HG02678 (cell line): ENCODE measurements at regions not wholly inside any gene's neighbourhood (a gene's known extent, or its start where the extent isn't known, plus 50 kb on each side); places are given as distances from the start of the nearest gene placed in this dataset.

Source experiments
- ATAC-seq: cut with Tn5 transposase; IDR thresholded peaks from one replicate; pipeline ENCODE4 v1.9.1; 2021; ENCODE audit warnings: mild to moderate bottlenecking, moderate library complexity; ENCODE audit not compliant: unreplicated experiment

DNA sequence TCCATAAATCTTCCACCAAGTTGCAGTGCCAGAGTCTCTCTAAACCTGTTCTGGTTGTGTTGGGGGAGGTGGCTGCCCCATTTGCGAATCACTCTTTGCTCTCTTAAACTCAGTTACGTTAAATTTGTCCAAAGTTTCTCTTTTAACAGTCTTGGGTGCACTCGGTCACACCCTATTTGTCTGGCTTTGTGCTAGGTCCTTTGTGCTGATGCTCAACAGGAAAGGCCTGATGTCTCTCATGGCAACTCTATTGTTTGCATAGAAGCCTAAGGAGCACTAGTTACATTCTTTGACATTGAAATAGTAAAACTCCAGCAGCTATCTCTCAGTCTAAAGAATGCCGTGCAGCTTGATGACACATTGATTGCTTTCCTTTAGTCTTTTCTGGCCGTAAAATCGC is 105.1 kb downstream of the TRMT11 start:
- no peak for ATAC-seq

DNA sequence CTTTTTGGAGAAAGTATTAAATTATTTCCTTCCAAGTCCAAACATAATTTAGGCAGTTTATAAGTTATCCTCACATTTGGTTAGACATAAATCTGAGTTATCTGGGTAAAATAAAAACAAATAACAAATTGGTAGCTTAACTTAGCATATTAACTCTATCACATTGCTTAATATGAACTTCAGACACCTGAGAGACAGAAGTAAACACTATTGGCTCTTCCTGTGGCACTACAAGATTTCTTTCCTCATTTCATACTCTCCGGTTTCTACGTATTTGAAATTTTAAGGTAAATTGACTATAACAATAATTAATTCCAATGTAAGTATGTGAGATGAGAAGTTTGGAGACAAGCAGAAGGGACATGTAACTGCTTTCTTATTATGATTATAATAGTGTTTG is 106.8 kb downstream of the TRMT11 start:
- no peak for ATAC-seq

DNA sequence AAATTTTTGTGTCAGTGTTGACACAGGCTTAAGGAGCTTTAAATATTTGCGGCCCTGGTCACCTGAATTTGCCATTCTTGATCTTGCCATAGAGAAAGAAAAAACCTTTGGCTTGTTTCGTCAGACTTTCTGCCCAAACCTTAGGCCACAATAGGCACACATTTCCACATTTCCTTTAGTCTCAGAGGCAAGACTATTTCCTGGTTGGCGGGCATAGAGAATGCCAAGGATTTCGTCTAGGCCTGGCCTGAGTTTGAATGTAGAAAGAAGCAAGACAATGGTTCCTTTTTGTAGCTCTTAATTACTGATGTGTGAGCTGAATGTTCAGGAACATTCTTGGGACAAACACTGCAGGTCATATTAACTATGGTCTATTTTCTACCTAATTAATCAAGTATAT is 108.1 kb downstream of the TRMT11 start:
- ATAC-seq, result no peak

DNA sequence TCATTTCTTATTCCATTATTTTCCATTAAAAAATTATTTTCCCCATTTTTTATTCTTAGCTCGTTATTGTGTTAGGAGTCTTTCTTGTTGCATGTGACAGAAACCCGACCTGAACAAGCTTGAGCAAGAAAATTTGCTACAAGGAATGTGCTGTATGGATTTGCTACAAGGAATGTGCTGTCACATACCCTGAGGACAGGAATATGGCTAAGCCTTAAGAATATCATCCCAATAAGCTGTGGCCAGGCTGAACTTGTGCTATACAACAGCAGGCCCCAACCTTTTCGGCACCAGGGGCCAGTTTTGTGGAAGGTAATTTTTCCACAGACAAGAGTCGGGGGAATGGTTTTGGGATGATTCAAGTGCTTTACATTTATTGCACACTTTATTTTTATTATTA is 114.0 kb downstream of the TRMT11 start:
- no peak for ATAC-seq

DNA sequence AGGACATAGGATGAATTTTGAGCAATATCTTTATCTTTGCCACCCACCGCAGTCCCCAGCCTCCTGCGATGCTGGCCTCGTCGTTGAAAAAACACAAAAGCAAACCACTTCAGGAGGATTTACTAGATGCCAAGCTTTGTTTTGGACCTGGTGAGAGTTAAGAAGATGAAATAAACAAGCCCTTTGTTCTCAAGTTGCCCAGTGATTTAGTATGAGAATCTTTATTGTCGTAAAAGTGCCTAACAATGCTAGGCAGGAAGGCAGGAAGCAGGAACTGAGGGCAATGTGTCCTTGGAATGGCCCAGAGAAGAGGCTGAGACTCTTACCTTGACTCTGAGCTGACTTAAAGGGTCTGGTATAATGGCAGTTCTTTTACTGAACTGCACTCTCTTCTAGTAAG is 116.0 kb downstream of the TRMT11 start:
- ATAC-seq, result no peak

DNA sequence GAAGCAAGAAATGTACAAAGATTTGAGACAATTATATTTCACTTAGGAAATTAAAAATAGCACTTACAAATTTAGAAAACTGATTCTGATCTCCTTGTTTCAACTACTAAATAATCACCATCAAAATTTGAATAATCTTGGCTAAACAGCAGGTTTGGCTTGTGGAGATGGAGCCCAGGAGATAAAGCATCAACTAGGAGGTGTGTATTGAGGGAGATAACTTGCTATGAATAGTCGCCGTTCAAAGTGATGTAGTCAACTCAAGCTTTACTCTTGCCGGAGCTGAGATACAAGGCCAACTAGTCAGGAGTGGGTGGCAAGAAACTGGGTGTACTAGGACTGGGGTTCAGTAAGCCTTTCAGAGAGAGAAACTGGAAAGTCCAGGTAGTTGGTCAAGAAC is 117.7 kb downstream of the TRMT11 start:
- ATAC-seq, result no peak

DNA sequence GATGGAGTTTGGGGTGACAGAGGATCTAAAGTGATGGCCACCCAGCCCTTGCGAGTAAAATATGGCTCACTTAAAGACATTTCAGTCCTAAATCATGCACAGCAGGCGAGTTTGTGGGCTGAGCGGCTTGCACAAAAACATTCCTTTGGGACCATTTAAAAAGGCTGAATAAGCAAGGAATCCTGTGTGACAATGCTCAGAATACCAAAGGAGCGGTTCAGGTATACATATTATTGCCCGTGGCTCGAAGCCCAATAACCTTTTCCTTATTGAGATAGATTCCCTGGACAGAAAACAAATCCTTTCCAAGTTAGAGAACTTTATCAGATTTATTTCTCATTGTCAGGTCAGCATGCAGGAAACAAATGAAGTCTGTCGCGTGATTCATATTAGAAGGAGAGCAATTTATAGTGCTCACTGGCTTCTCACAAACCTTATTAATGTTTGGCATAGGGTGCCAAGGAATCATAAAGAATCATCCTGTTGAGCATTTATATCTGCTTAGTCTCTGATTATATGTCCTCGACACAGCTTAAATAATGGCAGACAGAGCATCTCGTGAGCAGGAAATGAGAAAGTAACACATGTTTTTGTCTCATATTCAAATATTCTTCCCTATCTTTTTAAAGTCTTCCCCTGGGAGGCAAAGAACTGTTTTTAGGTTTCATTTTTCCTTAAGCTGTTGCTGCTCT is 121.3 kb downstream of the TRMT11 start:
- no peak for ATAC-seq

DNA sequence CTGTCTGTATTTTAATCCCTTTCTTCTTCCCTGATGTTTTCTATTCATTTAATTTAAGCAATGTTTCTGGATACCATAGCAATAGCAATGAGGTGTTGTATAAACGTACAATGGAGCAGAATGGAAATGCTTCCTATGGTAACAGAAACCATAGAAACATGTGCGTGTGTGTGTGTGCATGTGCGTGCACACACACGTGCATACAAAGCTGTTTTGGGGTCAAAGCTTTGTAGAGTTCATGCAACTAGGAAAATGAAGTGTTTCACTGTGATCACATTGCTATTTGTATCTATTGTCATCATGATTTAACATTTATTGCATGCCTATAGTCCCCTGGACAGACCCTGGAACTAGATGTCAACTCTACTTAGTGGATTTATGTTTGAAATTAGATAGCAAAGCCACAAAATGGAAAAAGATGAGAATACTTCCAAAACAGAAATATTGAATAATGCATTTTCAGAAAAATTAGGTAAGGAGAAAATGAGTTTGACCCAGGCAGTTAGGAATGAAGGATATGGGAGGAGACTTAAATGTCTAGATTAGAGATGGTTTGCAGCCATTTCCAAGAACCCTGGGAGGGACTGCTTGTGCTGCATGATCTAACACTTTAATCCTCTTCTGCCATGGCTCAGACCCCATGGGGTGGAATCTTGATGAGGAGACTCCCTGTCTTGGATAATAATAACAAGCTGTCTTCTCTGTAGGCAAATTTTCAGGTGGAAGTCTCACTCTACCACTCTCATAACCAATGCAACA is 124.4 kb downstream of the TRMT11 start:
- ATAC-seq, result no peak

DNA sequence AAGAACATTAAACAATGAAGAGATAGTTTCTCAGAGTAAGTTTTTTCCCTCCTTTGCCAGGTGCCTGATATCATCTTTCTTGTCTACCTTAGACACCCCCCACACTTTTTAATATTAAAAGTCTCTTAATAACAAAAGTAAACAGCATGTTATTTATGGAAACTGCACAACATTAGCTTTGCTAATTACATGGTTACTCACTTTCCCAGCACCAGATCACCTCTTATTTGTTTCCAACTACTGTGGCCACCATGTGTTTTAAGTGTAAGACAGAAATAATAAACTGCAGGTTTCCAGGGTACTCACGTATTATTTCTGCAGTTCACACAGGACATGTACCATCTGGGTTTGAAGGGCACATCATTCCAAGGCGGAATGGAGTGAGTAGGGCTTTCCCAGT is 125.0 kb downstream of the TRMT11 start:
- no peak for ATAC-seq

DNA sequence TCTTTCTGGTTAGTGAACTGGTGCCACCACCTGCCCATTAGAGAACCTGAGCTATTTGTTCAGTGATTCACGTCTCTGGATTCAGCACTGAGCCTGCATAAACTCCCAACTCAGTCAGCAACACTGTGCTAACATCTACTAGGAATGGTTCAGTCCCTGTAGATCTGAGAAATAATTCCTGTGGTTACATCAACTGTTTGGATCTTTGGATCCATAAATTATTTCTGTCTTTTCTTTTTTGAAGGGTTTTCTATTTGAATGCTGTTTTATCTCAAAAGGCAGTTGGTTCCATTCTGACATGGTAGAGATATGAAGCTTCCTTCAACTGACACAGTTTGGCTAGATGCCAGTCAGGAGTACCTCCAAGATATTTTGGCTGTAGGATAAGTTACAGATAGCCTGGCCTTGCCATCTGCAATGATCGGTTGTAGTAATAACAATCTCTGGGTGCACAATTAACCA is 125.9 kb downstream of the TRMT11 start:
- ATAC-seq, result no peak

DNA sequence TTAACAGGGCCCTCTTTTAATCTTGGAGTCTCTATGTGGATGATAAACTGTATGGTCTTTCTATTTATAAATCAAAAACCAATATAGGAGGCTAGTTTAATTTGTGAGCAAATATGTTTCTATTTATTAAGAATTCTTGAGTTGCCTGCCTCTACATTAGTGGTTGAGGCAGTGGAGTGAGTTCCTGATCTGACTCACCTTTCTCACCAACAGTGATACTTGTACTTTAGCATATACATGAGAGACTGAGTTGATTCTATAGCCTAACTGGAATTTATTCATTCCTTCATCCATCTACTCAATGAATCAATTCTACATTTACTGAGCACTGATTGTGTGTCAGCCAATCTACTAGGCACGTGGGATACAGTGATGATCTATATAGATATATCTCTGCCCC is 126.9 kb downstream of the TRMT11 start:
- peak; percentile 43 for ATAC-seq

DNA sequence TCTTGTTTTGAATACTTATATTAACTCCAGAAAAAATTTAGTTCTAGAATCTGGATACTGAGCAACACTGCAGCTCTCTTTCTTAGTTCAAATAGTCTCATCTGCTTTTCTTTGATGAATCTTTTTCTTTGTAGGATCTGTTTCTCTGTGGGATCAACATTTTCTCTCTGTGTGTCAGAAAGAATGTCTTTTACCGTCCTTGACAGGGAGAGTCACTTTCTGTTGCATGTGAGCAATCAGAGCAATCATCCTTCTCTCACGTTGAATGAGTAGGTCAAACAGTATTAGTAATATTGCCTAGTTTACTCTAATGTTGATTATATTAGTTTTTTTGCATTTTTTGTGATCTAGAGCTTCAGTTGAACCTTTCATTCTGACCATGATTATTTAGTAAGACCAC is 130.9 kb downstream of the TRMT11 start:
- no peak for ATAC-seq

DNA sequence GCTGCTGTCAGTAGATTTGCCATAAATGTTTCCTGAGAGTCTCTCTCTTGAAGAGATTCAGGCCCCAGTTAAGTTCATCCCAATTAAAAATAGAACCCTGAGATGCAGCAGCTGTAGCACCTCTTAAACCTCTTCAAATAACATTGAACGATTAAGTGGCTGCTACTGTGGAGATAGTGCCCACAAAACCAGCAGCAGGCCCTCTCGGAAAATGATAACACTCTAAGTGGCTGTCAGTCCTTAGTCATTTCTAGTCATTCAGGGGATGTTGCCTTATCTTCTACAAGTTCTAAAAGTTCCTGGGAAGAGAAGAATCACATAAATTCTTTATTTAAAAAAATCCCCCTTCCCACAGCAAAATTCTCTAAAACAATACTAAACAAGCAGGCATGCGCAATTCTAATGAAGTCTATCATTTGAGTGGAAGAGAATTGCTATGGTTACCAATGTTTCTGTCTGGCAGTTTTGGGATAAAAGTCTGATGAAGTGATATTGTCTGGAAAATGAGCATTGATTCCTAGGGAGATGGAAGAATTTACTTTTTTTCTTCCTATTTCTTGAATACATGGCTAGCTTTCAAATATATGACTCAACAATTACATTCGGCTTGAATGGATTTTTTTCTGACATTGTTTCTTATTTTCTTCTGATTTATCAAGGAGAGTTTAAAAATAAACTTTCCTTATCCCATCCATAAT is 131.9 kb downstream of the TRMT11 start:
- no peak for ATAC-seq

DNA sequence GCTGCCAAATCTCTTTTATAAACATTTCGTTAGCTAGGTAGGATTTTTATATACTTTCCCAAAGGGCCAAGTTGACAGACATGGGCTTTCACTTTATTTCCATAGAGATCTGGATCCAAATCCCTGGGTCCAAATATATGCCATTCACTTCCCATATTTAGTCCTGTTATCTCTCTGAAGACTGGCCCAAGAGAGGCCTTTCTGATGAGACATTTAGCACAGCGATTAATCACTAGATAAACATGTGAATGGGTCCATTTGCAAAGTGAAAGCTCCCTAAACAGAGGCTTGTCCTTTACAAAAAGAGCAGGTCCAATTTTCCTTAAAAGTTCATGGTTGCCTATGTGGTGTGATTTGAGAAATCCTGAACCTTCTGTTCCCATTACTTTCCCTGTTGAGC is 132.6 kb downstream of the TRMT11 start:
- ATAC-seq, result no peak

DNA sequence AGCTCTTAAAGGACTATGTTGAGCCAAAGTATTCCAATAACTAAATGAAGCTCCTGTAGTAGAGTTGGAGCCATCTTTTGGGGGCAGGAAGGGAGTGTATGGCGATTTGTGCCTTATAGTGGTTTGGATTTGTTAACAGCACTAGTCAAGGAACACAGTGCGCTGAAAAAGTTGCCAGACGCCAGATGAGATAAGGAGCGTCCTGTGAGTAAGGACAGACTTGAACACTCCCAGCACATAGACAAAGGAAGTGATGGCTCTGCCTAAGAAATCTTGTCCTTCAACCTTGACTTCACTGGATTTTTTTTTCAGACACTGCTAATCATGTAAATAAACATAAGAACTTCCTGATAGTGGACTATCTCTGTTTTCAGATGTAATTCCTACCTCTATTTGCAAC is 136.9 kb downstream of the TRMT11 start:
- no peak for ATAC-seq

DNA sequence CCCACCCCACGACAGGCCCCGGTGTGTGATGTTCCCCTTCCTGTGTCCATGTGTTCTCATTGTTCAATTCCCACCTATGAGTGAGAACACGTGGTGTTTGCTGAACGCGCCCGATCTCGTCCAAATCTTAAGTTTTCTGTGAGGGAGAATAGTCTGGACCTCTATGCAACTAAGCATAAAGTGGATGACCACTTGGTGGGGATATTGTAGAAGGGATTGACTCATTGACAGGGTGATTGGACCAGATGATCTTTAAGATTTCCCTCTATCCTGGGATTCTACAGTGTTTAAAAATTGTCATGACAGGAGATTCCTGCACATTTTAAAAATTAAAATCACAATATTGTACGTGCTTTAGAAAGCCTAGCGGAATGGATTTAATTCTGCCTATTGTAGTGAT is 141.3 kb downstream of the TRMT11 start:
- ATAC-seq, result no peak

DNA sequence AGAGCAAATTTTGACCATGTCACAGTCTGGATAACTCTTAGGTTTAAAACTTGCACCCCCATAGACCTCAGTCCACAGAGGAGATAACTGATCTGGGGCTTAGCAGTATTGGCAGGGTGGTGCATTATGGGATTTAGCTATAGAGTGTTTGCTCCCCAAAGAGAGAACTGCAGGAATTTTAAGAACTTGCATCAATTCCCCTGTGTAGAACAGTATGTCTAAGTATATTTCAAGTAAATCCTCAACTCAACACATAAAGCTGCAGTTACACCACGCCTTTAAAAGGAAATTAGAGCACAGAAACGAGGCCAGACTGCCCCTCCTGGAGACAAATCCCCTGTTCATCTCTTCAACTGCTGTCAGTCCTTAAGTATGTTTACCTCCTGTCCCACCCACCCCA is 144.9 kb downstream of the TRMT11 start:
- ATAC-seq, result no peak

DNA sequence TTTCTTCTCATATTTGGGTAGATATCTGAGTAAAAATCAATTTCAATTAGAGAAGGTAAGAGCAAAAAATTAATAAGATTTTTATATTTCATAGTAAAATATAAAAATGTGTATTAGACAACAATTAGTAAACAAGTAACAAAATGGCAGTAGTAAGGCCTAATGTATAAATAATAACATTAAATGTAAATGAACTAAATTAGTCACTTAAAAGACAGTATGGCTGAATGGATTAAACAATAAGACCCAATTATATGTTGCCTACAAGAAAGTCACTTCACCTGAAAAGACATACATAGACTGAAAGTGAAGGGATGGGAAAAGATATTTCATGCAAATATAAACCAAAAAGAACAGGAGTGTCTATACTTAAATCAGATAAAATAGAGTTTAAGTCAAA is 147.6 kb downstream of the TRMT11 start:
- no peak for ATAC-seq

DNA sequence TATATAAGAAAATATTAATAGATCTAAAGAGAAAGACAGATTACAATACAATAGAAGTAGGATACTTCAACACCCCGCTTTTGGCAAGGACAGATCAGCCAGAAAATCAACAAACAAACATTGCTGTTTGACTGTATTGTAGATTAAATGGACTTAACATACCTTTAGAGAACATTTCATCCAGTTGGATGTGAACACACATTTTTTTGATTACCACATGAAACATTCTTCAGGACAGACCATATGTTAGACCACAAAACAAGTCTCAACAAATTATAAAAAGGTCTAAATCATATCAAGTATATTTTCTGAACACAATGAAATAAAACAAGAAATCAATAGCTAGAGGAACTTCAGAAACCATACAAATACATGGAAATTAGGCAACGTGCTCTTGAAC is 148.2 kb downstream of the TRMT11 start:
- ATAC-seq, result no peak

DNA sequence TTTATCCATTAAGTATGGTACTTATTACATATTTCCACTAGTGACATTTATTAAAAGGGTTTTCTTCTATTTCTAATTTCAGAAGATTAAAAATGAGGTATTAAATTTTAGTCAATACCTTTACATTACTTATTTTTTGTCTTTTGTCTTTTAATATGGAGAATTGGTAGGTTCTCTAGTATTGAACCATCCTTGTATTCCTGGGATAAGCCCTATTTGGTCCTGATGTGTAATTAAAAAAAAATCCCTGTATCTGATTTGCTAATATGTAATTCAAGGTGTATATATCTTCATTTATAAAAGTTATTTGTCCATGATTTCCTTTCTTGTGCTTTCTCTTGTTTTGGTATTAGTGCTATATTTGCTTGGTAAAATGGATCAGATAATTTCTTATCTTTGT is 153.7 kb downstream of the TRMT11 start:
- ATAC-seq, result no peak

DNA sequence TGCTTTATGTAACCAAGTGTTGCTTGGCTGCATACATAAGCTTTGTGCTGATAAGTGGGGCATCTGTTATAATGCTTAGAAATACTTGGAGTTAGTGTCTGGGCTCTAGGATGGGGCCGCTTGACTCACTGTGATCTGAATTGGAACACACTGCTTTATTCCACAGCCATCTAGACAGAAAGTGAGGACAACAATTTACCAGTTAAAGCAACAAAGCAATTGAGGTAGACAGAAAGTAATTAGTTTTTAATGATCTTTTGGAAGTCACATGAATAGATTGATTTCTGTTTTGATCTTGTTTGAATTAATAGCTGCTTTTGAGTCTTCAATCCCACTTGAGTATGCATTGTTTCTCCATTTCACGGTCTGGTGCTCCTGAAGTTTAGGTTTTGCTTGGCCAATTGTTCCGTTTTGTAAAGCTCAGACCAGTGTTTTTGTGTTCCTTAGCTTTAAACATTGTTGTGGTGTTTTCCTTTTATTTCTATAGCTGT is 157.5 kb downstream of the TRMT11 start:
- no peak for ATAC-seq

DNA sequence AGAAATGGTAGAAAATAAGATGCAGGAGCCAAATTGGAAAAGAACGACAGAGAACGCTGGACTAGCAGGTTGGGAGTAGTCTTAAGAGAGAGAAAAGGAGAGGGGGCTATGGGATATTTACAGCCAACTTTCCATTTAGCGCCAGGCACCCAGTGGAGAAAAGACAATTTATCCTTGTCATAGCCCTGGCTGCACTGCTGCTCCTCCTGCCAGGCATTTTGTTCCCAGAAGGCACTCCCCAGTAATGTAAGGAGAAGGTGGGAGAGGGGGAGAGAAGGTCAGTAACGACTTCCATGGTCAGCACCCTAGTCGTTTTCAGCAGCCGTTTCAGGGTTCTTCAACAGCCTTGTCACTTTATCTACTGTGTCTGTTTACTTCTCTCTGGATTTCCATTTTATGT is 159.0 kb downstream of the TRMT11 start:
- ATAC-seq, result no peak
